ENCODE measurements at regions not wholly inside any gene's neighbourhood (a gene's known extent, or its start where the extent isn't known, plus 50 kb on each side); places are given as distances from the start of the nearest gene placed in this dataset.

DNA sequence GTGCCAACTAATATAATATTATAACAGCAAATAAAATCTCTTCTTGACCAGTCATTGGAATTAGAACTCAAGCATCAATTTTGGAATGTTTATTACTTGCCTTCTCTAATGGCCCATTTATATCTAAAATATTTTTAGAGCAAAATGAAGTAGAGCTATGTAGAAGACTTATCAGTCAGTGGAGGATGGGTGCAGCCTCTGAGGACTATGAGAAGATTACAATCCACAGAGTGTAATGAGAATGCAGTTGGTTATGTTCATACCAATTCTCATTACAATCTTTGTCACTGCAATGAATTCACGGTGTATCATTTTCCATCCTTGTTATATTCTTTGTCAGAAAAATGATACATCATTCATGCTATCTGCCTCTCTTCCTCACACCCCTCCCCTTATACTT lies 878.1 kb downstream of the CENPC start:
- no peak for FAIRE-seq

DNA sequence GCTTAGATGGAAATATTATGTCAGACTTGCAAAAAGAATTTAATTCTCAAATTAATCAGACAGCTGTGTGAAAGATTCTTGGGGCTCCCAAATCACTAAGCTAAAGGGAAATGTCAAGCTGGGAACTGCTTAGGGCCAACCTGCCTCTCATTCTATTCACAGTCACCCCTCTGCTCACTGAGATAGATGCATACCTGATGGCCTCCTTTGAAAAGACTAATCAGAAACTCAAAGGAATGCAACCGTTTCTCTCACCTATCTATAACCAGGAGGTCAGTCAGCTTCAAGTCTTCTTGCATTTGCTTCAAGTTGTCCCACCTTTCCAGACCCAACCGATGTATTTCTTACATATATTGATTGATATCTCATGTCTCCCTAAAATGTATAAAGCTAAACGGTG lies 882.7 kb downstream of the CENPC start:
- FAIRE-seq, result no peak

DNA sequence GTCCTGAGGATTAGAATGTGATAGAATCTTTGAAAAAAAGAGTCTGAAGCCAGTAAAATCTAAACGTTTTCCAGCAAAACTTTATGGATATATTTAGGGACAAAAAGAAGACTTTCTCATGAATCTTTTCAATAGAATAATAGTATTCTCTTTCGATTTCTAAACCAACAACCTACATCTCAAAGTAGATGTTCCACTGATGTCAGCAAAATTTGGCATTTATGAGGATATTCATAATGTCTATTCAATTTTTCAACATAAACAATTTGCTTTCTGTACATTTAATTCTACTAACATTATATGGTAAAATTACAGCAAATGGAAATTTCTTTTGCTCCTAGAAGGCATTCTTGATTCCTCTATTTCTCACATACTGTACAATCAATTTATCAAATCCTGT lies 886.5 kb downstream of the CENPC start:
- FAIRE-seq, result no peak

DNA sequence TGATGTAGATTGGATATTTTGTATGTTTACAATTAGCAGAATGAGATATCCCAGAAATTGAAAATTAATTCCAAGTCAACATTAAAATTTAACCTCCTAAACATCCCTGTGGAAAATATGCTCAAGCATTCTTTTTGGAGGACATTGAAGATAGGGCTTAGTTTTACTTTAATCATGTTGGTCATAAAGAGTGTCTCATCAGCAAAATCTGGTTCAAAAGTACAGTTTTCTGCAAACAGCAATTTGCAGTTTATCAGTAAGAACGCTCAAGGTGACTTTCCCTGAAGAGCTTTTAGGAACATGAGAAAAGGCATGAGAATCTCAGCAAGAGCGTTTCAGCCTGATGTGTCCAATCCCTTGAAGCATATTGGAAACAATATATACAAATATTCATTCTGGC lies 889.8 kb downstream of the CENPC start:
- FAIRE-seq, result no peak

DNA sequence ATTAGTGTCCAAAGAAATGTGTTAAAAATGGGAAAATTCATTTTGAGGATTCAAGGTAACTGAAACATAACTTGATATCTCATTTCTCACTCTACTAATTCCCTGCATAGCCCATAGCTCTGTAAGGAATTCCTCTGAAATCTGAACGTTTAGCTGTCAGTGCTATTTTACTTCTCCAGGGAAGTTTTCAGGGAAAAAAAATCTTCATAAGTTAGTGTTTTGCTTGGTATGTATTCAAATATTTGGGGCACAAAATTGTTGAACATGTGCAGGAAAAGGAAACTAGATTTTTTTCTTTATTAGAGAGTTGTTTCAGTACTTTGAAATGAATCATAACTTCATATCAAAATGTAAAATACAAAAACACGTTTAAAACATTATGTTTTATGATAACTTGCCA lies 891.4 kb downstream of the CENPC start:
- no peak for FAIRE-seq

DNA sequence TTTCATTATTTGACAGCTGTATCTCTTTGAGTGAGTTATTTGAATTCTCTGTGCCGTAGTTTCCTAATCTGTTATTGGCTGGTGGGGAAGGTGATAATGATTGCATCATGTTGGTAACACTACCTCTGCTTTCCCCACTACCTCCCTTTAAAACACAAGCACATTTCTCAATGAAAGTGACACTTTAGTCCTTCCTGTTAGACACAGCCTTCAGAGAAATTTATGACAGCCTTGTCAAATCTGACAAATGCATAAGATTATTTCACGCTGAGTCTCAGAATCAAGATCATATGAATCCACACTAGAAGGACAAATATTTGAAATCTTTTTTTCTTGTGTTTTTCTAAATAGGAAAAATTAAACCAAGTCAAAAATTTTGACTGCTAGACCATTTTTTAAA lies 896.1 kb downstream of the CENPC start:
- no peak for FAIRE-seq

DNA sequence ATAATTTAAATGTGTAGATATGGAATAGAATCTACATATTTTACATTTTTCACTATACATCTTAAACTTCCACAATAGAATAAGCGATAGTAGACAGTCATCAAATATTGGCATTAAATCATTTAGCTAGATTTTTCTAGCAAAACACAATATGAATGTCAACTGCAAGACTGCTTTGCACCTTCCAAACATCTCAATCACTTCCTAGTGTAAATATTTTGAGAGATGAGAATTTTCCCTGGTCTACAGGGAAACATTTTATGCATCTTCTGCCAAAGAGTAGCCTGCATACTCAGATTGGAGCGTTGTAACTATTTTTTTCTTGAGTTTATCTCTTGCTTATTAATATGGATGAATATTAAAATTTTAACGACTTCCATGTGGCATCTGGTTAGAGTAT lies 897.4 kb downstream of the CENPC start:
- no peak for FAIRE-seq

DNA sequence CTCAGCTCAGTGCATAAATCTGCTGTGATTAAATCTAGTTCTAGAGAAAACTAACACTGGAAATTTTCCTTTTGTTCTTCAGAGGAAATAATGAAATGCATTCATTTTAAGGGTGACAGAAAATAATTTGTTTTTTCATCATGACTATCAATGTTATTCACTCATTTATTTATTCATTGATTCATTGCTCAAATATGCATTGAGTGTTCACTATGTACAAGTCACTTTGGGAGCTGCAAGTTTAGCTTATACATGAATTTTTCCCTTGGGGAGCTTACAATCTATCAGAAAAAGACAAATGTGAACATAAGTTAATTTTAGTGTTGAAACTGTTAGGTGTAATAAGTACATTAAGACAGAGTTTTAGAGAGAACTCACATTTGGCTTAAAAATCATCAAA lies 897.8 kb downstream of the CENPC start:
- FAIRE-seq, result no peak

DNA sequence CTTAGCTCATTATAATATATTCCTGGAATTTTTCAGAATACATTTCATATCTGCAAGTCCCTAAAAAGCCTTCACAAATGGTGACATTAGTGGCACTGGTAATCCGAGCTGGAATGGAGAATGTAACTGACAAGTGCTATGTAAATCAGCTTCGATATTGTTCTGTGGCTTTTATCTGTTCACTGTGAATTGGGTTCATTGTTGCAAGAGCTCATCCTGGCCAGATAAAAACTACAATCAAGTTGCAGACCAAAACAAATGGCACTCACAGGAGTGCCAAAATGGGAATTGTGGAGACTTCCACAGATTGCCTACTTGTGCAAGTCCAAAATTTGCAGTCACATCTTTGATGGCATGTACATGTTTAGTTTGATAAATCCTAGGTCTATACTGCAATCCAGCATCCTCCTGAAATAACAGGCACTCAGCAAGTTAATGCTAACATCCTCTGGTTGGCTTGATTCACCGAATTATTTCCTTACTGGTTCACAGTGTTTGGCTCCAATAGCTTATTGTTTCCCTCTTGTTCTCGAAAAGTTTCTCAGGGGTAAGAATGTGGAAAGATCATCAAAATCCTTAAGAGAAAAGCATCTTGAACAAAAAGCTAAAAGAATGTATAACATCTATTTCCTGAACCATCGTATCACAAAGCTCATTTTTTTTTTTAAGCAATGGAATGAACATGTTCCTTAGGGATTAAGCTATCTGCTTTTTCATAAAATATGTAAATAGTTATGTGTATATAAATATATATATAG lies 904.9 kb downstream of the CENPC start:
- no peak for FAIRE-seq

DNA sequence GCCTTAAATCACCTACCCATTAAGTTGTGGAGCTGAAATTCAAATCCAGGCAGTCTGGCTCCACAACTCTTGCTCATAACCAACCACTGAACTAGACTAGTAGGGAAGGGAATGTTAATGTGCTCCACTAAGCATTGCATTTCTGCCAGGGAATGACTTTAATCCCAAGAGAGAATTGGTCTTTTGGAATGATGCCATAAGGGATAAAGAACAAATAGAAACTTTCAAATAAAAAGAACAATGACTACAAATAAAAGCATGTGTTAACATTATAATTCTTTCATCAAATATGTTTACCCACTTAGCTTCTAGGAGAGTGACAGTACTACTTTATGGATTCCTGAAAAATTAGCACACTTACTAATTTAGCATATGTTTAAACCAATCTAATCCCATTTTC lies 905.9 kb downstream of the CENPC start:
- FAIRE-seq, result no peak

DNA sequence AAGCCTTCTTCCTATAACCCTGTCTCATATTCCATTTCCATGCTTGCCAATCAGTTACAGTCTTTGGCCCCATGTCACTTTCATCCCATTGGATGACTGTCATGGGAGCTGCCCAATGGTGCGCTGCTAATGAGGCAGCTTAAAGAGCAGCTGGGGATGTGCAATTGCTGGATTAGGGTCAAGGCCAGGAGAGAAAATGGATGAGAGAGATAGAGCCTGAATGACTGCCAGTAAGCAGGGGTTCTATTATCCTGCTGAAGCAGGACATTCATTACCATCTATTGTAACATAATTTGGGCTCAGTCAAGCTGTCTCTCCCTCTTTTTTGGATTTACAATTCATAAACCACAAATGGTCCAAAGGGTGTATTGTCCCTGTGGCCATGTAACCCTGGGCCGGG lies 909.0 kb downstream of the CENPC start:
- no peak for FAIRE-seq

DNA sequence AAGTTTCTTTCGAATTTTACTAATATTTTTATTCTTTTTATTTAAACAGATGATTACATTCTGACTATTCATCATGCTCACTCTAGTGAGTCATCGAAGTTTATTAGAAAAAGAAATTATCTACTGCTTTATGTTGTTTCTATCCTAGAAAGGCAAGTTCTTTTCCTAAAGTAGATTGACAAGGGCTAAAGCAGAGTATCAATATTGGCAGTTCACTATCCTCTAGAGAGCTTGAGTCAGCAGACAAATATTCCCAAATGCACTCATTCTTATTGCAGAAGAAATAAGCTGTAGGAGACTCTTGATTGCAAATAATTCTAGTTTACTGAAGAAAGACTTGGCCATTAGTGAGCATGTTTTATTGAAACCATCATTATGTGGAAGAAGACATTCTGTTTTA lies 911.8 kb downstream of the CENPC start:
- no peak for FAIRE-seq

DNA sequence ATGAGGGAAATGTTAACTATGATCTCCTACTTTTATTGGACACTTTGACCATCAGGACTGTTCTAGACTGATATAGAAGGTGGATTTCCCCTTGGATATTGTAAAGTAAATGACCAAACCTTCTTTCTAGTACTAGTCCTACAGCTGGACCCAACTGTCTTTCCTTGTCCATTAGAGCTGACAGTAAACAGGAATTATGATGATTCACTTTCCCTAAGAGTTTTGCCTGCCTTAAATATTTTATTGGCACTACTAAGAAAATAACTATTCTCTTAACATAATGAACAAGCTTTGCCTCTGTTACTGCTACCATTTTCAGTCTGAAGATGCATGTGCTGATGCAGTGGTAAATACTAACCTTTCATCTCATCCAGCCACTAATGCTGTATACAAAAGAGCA lies 915.4 kb downstream of the CENPC start:
- no peak for FAIRE-seq

DNA sequence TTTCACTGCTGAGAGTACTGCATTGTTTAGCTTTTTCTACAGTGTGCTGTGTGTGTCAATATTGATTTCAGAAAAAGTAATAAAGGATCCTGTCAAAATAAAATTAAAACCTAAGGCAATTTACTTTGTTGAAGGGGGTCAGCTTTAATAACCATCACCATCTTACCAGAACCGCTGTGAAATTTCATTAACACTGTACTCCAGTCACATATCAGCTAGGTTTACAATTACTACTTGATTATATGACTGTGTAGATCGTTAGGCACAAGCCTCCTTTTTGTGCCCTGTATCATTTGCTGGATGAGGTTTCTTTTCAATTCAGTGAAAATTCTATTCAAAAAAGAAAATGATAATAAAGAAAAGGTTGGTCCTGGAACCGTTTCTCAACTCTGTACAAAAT lies 917.2 kb downstream of the CENPC start:
- FAIRE-seq, result no peak

DNA sequence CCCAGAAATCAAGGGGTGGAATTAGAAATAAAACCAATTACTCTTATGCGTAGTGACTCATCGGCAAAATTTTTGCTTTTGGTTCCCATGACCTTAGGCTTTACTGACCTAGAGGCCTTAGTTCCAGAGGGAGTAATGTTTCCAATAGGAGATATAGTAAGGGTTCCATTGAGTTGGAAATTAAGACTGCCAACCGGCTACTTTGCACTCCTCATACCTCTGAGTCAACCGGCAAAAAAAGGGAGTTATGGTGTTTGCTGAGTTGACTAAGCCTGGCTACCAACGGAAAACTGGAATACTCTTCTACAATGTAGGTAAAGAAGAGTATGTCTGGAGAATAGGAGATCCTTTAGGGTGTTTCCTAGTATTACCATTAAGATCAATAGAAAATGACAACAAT lies 919.8 kb downstream of the CENPC start:
- FAIRE-seq, result no peak

DNA sequence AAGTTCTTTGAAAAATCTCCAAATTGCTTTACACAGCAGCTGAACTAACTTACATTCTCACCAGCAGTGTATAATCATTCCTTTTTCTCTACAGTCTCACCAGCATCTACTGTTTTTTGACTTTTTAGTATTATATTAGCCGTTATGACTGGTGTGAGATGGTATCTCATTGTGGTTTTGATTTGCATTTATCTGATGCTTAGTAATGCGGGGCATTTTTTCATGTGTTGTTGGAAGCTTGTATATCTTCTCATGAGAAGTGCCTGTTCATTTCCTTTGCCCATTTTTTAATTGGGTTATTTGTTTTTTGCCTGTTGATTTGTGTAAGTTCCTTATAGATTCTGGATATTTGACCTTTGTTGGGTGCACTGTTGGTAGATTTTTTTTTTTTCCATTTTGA lies 931.7 kb downstream of the CENPC start:
- FAIRE-seq, result no peak

DNA sequence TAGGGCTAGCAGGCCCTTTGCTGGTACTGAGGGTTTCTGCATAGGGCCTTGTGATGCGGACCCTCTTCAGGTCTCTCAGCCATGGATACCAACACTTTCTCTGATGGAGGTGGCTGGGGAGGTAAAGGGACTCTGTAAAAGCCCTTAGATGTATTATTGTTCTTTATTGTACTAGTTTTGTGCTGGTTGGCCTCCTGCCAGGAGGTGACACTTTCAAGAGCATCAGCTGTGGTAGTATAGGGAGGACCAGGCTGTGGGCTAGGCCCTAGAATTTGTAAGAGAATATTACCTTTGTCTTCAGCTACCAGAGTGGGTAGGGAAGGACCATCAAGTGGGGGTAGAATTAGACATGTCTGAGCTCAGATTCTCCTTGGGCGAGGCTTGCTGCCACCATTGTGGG lies 936.3 kb downstream of the CENPC start:
- FAIRE-seq, result no peak

DNA sequence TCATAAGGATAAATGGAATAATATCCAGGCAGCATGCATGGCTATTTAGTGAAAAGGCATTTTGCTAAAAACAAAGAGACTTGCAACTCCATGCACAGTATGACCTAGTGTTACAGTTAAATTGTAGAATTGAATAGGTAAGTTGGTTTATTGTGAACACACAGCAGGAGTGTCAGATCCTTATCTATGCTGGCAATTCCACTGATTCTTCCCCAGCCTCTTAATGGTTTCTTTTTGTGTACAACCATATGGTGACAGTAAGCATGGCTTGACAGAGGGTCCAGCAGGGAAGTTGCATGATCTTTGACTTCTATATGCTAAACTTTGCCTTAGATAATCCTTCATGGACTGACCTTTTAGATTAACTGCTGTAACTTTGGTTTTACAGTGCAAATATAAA lies 936.6 kb upstream of the EPHA5 start:
- FAIRE-seq, result no peak

DNA sequence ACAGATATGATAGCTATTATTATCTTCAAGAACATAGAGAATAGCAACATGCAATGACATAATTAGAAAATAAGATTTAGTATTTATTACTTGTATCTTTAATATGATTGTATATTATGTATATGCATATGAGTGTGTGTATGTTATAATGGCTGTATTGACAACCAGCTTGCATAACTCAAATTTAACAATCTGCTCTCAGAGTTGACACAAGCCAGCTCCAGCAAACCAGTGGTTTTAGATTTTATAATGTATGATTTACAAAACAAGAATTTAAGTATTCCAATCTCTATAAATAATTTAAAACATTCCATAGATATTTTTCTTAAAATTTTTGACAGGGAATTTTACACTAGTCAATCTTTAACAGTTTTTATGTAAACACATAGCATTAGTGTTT lies 935.9 kb upstream of the EPHA5 start:
- no peak for FAIRE-seq

DNA sequence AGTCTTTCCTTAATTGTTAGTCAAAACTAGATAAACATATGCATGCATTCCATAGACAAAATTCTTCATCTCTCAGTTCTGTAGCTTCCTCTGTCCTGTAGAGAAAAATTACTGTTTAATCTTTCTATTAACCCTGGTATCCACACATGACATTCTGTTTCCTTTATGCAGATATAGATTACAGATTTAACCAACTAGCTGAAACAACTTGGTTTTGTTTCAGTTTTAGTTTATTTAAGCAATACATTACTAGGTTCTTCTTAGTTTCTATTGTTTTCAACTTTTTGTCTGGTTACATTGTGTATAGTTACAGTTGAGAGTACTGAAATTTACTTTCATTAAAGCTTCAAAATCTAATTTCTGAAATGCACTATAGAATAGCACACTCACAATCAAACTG lies 933.9 kb upstream of the EPHA5 start:
- FAIRE-seq, result no peak

DNA sequence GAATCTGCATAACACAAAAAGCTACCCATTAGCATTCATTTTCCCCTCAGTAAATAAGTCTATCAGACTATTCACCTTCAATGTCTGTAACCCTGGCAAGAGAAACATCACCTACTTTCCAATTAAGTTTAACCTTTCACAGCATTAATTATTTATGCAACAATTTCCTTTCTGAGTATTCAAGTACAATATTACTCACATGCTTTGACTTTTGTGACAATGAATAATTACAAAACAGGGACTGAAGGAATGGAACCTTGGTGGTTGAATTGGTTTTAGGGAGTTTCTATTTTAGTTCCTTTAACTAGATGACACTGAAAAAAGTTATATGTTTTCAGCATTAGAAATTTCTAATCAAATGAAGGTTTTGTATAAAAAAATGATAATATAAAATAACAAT lies 932.3 kb upstream of the EPHA5 start:
- no peak for FAIRE-seq

DNA sequence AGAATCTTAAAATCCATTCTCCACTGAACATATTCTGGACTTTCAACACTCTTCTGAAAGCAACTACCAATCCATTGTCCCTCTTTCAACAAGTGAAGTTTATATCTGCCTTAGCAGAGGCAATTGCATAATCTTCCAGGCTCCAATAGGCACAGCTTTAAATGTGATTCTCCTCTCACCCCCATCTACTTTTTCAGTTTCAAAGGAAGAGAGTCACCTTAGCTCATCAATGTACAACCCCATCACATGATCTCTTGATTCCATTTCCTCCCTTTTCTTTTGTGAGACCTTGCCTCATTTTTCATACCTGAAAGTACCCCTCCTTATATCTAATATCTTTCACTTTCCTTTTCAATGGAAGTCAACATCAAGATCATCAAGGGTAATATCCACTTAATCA lies 921.7 kb upstream of the EPHA5 start:
- no peak for FAIRE-seq

DNA sequence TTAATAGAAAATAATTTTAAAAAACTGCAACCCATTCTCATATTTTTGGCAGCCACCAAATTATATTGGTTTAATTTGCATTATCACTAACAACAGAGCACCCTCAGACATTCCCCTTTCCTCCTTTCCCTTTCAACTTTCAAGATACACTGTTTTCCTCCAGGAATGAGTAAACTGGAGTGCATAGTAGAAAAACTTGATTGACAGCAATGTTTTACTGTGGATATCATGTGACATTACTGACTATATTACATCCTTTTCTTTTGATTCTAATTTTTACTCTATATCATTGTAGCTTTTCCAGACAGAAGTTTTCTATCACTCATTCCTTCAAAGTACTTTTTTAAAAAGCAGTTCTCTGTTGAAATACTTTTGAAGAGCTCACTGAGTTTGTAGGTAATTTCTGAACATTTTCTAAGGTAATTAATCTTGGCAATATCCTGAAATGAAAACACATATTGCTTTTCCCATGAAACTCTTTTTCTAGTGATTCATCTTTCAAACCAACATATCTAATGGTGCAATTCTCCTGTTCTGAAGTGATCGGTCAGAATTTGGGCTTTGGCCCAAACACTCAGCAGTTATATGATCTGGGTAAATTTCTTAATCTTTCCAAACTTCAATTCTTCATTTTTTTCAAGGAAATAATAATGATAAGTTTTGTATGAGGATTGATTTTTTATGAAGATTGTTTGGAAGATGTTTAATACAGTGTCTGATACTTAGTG lies 920.4 kb upstream of the EPHA5 start:
- no peak for FAIRE-seq

DNA sequence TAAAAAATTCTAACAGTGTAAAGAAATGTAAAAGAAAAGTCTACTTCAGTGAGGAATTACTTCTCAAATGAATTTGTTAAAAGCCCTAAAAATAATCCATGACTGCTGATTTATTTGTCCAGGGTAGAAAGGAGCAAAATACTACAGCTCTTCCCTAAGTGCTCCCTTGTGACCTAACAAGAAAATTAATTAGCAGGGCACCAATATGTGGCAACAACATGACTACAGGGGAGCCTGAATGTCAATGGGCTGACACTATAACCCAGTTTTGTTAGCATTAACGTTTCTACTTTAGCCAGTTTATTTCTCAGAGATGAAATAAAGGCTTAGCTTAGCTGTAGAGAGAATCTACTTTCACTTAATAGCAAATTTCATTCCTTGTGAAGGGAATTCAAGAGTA lies 918.9 kb upstream of the EPHA5 start:
- no peak for FAIRE-seq

DNA sequence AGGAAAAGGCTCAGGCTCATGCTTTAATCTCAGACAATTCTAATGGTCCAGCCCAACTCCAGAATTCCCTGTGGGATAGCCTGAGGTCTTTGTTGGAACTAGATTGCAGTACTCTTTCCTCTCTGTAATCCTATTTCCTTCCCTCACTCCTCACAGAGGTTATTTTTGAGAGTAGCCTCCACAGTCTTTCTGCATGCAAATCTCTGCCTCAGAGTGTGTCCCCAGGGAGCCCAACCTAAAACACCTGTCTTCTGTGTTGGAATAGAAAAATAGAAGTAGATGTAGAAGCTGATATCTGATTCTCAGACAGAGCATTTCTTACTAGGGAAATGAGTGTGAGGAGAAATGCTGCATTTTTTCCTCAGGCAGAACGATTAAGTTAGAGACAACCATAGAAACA lies 915.5 kb upstream of the EPHA5 start:
- FAIRE-seq, result no peak
